ENCODE measurements at regions not wholly inside any gene's neighbourhood (a gene's known extent, or its start where the extent isn't known, plus 50 kb on each side); places are given as distances from the start of the nearest gene placed in this dataset.

DNA sequence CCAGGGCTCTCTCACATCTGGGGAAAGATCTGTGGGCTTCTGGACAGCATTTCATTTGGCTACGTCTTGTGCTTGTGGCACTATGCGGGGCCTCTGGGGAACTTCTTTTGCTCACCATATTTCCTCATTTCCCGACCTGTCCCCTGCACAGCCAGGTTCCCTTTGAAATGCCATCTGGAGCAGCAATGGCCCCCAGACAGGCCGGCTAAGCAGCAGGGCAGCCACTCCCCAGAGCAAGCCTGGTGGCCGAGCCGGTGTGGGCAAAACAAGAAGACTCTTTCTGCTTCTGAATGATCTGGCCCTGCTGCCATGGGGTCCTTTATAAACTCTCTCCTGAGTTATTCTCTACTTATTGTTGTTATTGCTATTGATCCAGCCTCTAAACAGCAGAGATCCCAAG lies 190.7 kb upstream of the NECTIN1 start:
- Mint-ChIP-seq H3K27ac (ENCODE audit: unreplicated experiment) (no peak overlapping the region), H3K4me3 (ENCODE audit: unreplicated experiment) (no peak overlapping the region), H3K4me1 (ENCODE audit: low read depth) (no peaks in the 10 kb centered on the region), H3K9me3 (ENCODE audit: low read depth) (peaks cover 3% of the 10 kb centered on the region), H3K27me3 (ENCODE audit: low read depth) (peaks cover 67% of the 10 kb centered on the region), H3K36me3 (ENCODE audit: low read depth) (no peaks in the 10 kb centered on the region)
- DNase-seq (ENCODE audit: low spot score), result no peak
- TF ChIP-seq, protein P1, sequence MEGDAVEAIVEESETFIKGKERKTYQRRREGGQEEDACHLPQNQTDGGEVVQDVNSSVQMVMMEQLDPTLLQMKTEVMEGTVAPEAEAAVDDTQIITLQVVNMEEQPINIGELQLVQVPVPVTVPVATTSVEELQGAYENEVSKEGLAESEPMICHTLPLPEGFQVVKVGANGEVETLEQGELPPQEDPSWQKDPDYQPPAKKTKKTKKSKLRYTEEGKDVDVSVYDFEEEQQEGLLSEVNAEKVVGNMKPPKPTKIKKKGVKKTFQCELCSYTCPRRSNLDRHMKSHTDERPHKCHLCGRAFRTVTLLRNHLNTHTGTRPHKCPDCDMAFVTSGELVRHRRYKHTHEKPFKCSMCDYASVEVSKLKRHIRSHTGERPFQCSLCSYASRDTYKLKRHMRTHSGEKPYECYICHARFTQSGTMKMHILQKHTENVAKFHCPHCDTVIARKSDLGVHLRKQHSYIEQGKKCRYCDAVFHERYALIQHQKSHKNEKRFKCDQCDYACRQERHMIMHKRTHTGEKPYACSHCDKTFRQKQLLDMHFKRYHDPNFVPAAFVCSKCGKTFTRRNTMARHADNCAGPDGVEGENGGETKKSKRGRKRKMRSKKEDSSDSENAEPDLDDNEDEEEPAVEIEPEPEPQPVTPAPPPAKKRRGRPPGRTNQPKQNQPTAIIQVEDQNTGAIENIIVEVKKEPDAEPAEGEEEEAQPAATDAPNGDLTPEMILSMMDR (IDR thresholded peaks at IDR 0.05), result no peak

DNA sequence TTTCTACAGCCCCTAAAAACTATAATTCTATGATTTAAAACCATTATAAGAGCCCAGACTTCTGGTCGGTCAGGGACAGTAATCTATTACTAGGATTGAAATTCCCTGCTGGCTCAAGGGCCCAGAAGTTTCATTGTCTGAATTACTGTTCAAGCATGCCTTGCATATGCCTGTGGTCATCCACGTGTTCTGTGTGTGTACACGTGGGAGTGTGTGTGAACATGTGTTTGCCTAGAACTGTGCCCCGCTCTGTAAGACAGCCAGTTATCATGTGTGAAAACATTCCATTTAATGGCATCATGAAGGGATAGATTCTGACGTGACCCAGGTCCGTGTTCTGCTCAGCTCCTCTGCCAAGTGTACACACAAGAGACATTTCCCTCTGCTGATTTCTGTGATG lies 189.3 kb upstream of the NECTIN1 start:
- no peaks in the 10 kb centered on the region for H3K36me3 Mint-ChIP-seq (ENCODE audit: low read depth)
- peaks cover 3% of the 10 kb centered on the region for H3K9me3 Mint-ChIP-seq (ENCODE audit: low read depth)
- DNase-seq (ENCODE audit: low spot score), result no peak
- TF ChIP-seq, protein P1 (IDR thresholded peaks at IDR 0.05), result no peak
- H3K4me3 Mint-ChIP-seq (ENCODE audit: unreplicated experiment), result no peak overlapping the region
- H3K4me1 Mint-ChIP-seq (ENCODE audit: low read depth), result no peaks in the 10 kb centered on the region
- H3K27ac Mint-ChIP-seq (ENCODE audit: unreplicated experiment), result no peak overlapping the region
- peaks cover 54% of the 10 kb centered on the region for H3K27me3 Mint-ChIP-seq (ENCODE audit: low read depth)

DNA sequence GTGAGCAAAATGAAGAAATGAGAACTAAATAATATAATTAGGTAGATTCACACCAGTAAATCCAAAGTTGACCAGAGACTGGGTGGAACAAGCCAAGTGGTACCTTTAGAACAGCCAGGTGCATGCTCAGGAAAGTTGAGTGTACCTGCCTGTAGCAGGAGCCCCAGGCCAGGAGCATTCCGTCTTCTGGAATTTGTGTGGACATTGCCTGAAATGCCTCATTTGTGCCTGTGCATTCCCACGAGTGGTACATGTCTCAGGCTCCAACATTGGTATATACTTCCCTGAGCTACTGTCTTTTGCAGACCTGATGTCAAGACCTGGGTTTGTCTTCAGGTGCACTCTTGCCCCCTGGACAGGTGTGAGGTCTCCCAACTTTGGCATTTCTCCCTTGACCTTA lies 187.6 kb upstream of the NECTIN1 start:
- Mint-ChIP-seq H3K27ac (ENCODE audit: unreplicated experiment) (no peak overlapping the region), H3K36me3 (ENCODE audit: low read depth) (no peaks in the 10 kb centered on the region), H3K27me3 (ENCODE audit: low read depth) (peaks cover 36% of the 10 kb centered on the region), H3K9me3 (ENCODE audit: low read depth) (peaks cover 3% of the 10 kb centered on the region), H3K4me1 (ENCODE audit: low read depth) (no peaks in the 10 kb centered on the region), H3K4me3 (ENCODE audit: unreplicated experiment) (no peak overlapping the region)
- DNase-seq (ENCODE audit: low spot score), result no peak
- TF ChIP-seq, protein P1 (IDR thresholded peaks at IDR 0.05), result no peak

DNA sequence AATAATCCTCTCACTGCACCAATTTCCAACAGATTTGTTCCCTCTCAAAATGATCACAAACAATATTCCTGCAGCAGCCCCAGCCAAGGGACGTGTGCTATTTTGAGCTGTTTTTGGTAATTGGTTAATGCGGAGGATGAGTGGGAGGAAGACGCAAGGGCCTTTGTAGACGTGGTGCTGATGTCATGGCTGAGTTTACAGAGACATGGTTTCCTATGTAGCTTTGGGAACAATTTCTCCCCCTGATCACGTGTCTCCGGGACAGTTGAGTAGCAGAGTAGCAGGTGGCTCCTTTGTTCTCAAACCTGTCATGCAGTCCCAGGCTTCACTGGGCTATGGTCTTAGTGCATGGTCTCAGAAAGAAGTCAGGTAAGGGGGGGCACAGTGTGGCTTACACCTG lies 183.2 kb upstream of the NECTIN1 start:
- Mint-ChIP-seq H3K27ac (ENCODE audit: unreplicated experiment) (no peak overlapping the region), H3K4me3 (ENCODE audit: unreplicated experiment) (no peak overlapping the region), H3K27me3 (ENCODE audit: low read depth) (peaks cover 27% of the 10 kb centered on the region), H3K9me3 (ENCODE audit: low read depth) (peaks cover 3% of the 10 kb centered on the region), H3K4me1 (ENCODE audit: low read depth) (no peaks in the 10 kb centered on the region), H3K36me3 (ENCODE audit: low read depth) (no peaks in the 10 kb centered on the region)
- TF ChIP-seq, protein P1 (IDR thresholded peaks at IDR 0.05), result no peak
- DNase-seq (ENCODE audit: low spot score), result no peak

DNA sequence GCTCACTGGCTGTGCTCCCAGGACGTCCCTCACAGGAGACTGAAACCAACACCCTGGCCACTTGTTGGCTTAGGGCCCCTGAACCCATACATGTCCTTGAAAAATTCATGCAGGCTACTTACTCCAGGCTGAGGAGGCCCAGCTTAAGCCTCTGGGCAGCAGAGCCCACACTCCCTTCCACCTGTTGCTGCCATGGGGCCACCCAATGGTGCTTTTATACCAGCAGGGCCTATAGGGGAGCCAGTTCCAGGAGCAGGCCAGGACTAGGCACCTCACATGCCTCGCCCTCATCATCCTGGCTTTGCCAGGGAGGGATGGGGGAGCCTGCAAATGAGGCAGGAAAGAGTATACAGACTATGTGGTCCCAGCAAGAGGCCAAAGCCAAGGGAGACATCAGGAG lies 181.7 kb upstream of the NECTIN1 start:
- Mint-ChIP-seq H3K36me3 (ENCODE audit: low read depth) (no peaks in the 10 kb centered on the region), H3K27ac (ENCODE audit: unreplicated experiment) (no peak overlapping the region), H3K4me3 (ENCODE audit: unreplicated experiment) (no peak overlapping the region), H3K27me3 (ENCODE audit: low read depth) (peaks cover 37% of the 10 kb centered on the region), H3K4me1 (ENCODE audit: low read depth) (no peaks in the 10 kb centered on the region), H3K9me3 (ENCODE audit: low read depth) (peaks cover 3% of the 10 kb centered on the region)
- TF ChIP-seq, protein P1 (IDR thresholded peaks at IDR 0.05), result no peak
- no peak for DNase-seq (ENCODE audit: low spot score)

Data from chondrocyte (in vitro differentiated cells).